ENCODE measurements at regions not wholly inside any gene's neighbourhood (a gene's known extent, or its start where the extent isn't known, plus 50 kb on each side); places are given as distances from the start of the nearest gene placed in this dataset.

DNA sequence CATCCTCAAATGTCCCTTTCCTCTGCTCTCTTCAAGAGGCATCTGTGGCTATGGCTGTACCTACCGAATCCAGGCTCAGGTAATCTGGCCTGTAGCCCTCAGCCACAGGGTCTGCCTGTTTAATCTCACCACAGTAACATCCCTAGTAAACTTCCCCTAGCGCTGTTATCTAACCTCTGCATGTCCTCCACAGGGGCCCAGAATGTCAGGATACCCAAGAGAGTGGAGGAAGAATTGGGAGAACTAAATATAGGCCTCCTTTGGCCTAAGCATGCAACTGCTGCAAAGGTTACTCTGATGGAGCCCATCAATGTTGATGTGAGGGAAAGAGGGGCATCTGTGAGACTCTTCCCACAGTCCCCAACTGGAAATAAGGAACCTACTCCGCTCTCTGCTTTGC lies 63.2 kb upstream of the IFNG-AS1 start (continued):
- TF ChIP-seq, protein P1, sequence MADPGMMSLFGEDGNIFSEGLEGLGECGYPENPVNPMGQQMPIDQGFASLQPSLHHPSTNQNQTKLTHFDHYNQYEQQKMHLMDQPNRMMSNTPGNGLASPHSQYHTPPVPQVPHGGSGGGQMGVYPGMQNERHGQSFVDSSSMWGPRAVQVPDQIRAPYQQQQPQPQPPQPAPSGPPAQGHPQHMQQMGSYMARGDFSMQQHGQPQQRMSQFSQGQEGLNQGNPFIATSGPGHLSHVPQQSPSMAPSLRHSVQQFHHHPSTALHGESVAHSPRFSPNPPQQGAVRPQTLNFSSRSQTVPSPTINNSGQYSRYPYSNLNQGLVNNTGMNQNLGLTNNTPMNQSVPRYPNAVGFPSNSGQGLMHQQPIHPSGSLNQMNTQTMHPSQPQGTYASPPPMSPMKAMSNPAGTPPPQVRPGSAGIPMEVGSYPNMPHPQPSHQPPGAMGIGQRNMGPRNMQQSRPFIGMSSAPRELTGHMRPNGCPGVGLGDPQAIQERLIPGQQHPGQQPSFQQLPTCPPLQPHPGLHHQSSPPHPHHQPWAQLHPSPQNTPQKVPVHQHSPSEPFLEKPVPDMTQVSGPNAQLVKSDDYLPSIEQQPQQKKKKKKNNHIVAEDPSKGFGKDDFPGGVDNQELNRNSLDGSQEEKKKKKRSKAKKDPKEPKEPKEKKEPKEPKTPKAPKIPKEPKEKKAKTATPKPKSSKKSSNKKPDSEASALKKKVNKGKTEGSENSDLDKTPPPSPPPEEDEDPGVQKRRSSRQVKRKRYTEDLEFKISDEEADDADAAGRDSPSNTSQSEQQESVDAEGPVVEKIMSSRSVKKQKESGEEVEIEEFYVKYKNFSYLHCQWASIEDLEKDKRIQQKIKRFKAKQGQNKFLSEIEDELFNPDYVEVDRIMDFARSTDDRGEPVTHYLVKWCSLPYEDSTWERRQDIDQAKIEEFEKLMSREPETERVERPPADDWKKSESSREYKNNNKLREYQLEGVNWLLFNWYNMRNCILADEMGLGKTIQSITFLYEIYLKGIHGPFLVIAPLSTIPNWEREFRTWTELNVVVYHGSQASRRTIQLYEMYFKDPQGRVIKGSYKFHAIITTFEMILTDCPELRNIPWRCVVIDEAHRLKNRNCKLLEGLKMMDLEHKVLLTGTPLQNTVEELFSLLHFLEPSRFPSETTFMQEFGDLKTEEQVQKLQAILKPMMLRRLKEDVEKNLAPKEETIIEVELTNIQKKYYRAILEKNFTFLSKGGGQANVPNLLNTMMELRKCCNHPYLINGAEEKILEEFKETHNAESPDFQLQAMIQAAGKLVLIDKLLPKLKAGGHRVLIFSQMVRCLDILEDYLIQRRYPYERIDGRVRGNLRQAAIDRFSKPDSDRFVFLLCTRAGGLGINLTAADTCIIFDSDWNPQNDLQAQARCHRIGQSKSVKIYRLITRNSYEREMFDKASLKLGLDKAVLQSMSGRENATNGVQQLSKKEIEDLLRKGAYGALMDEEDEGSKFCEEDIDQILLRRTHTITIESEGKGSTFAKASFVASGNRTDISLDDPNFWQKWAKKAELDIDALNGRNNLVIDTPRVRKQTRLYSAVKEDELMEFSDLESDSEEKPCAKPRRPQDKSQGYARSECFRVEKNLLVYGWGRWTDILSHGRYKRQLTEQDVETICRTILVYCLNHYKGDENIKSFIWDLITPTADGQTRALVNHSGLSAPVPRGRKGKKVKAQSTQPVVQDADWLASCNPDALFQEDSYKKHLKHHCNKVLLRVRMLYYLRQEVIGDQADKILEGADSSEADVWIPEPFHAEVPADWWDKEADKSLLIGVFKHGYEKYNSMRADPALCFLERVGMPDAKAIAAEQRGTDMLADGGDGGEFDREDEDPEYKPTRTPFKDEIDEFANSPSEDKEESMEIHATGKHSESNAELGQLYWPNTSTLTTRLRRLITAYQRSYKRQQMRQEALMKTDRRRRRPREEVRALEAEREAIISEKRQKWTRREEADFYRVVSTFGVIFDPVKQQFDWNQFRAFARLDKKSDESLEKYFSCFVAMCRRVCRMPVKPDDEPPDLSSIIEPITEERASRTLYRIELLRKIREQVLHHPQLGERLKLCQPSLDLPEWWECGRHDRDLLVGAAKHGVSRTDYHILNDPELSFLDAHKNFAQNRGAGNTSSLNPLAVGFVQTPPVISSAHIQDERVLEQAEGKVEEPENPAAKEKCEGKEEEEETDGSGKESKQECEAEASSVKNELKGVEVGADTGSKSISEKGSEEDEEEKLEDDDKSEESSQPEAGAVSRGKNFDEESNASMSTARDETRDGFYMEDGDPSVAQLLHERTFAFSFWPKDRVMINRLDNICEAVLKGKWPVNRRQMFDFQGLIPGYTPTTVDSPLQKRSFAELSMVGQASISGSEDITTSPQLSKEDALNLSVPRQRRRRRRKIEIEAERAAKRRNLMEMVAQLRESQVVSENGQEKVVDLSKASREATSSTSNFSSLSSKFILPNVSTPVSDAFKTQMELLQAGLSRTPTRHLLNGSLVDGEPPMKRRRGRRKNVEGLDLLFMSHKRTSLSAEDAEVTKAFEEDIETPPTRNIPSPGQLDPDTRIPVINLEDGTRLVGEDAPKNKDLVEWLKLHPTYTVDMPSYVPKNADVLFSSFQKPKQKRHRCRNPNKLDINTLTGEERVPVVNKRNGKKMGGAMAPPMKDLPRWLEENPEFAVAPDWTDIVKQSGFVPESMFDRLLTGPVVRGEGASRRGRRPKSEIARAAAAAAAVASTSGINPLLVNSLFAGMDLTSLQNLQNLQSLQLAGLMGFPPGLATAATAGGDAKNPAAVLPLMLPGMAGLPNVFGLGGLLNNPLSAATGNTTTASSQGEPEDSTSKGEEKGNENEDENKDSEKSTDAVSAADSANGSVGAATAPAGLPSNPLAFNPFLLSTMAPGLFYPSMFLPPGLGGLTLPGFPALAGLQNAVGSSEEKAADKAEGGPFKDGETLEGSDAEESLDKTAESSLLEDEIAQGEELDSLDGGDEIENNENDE (IDR thresholded peaks at IDR 0.05; ENCODE audit: insufficient replicate concordance, low read length), result no peak

All from H1 (cell line).